CD4-positive, alpha-beta T cell (primary cell): ENCODE measurements at regions not wholly inside any gene's neighbourhood (a gene's known extent, or its start where the extent isn't known, plus 50 kb on each side); places are given as distances from the start of the nearest gene placed in this dataset.

Source experiments
- ATAC-seq: fragments of 200-7000 bp; cut with Tn5 transposase; one replicate; pipeline ENCODE4 v1.10.0; 2022; ENCODE audit warnings: mild to moderate bottlenecking; ENCODE audit not compliant: poor library complexity
- CTCF ChIA-PET: fragments of 350-600 bp; sonication (Branson Sonifier 250); formaldehyde crosslinking; loops from one replicate; lab custom pipeline; 2021; ENCODE audit warnings: antibody characterized with exemption, inconsistent platforms; lab: Charles Lee
- POLR2A ChIA-PET: fragments of 350-600 bp; sonication (Branson Sonifier 250); formaldehyde crosslinking; loops from one replicate; lab custom pipeline; 2021; ENCODE audit warnings: antibody characterized with exemption, inconsistent platforms; lab: Charles Lee
- DNase-seq, 14 experiments: peaks; one replicate each; pipeline ENCODE4 v3.0.0-alpha.2; 2013 to 2020; ENCODE audit warnings: mixed read lengths in 2 of 14
- H3K27ac ChIP-seq, 2 donors: one replicate each; pipeline versions ENCODE4 v1.5.1 to v1.7.0; 2013; ENCODE audit warnings: low read length in 2 of 2, low read depth in 1 of 2, mild to moderate bottlenecking in 1 of 2
- H3K27me3 ChIP-seq, 2 experiments: 1 replicate in 1 of 2; 2 replicates in 1 of 2; pipeline versions ENCODE4 v1.6.1 to v1.7.0; 2013; ENCODE audit warnings: low read length in 2 of 2, control low read depth in 1 of 2, mild to moderate bottlenecking in 1 of 2, moderate library complexity in 1 of 2; ENCODE audit not compliant: insufficient read depth in 2 of 2, control insufficient read depth in 1 of 2
- H3K36me3 ChIP-seq: one replicate; pipeline ENCODE4 v1.6.1; 2013; ENCODE audit warnings: low read length, control low read depth; ENCODE audit not compliant: insufficient read depth
- H3K4me1 ChIP-seq: one replicate; pipeline ENCODE4 v1.6.1; 2013; ENCODE audit warnings: low read length, control low read depth; ENCODE audit not compliant: insufficient read depth
- H3K4me3 ChIP-seq: one replicate; pipeline ENCODE4 v1.5.1; 2013; ENCODE audit warnings: mild to moderate bottlenecking, low read length, moderate library complexity
- H3K9me3 ChIP-seq, 2 experiments: 1 replicate in 1 of 2; 2 replicates in 1 of 2; pipeline versions ENCODE4 v1.6.1 to v1.7.0; 2013; ENCODE audit warnings: low read length in 2 of 2, mild to moderate bottlenecking in 2 of 2, control low read depth in 1 of 2, moderate library complexity in 1 of 2; ENCODE audit not compliant: control insufficient read depth in 1 of 2, insufficient read depth in 1 of 2
- H3K27ac Mint-ChIP-seq: one replicate; pipeline ENCODE4 v1.8.0; 2020; ENCODE audit warnings: mixed read lengths
- H3K27me3 Mint-ChIP-seq: one replicate; pipeline ENCODE4 v1.8.0; 2021; ENCODE audit warnings: mixed read lengths
- H3K36me3 Mint-ChIP-seq: one replicate; pipeline ENCODE4 v1.8.0; 2021; ENCODE audit warnings: low read depth, mixed read lengths
- H3K4me1 Mint-ChIP-seq: one replicate; pipeline ENCODE4 v1.8.0; 2021; ENCODE audit warnings: low read depth, mixed read lengths
- H3K4me3 Mint-ChIP-seq: one replicate; pipeline ENCODE4 v1.8.0; 2020; ENCODE audit warnings: mild to moderate bottlenecking, mixed read lengths
- H3K9me3 Mint-ChIP-seq: one replicate; pipeline ENCODE4 v1.8.0; 2020; ENCODE audit warnings: mixed read lengths
- intact Hi-C, 2 experiments: fragments of 100-400 bp; cut with DNase I in 1 of 2; cut with micrococcal nuclease in 1 of 2; formaldehyde crosslinking; loops; one replicate each; pipeline versions ENCODE4 v1.15.1 to v1.9.0; 2023 to 2025; cut with DNase I, micrococcal nuclease
- TF ChIP-seq, protein P1 (sequence below): fragments of 200-600 bp; IDR thresholded peaks from one replicate; pipeline ENCODE4 v1.8.0; 2022; ENCODE audit warnings: antibody characterized with exemption, mild to moderate bottlenecking

DNA sequence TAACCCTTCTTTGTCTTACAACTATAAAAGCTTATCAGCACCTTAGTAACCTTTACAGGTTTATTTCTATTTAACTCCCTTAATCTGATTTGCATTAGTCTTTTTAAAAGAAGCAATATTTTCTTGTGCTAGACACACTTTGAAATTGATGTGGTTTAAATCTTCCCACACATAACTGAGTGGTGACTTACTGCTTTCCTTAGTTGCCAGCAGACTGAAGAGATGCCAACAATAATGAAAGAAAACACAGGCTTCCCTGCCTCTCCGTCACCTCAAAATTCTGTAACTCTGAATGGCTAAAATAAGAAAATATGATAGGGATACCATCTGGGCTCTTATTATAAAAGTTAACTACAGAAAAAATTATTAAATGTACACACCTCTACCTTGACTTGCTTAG, 196.8 kb downstream of the PTBP2 start:
- H3K27ac Mint-ChIP-seq: no peak overlapping the region
- POLR2A ChIA-PET: no interaction called here

DNA sequence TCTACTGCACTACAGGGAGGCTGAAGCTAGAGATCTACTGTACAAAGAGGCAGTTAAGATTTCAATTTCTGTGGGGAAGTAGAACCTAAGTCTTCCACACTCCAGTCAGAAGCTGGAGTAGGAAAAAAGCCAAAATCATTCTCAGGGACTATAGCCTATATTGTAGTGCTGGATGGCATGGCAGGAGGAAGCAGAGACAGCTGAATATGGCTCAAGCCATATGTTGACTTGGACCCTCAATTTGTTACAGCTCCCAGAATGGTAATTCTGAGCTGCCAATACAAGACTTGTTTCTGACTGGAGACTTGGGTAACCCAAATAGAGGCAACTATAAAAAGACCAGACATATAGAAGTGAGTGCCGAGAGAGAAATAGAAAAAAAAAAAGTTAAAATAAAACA, 200.6 kb downstream of the PTBP2 start:
- no peaks in the 10 kb centered on the region for H3K36me3 ChIP-seq
- H3K27ac ChIP-seq: no peak overlapping the region
- no peaks in the 10 kb centered on the region for H3K4me1 ChIP-seq
- H3K27ac Mint-ChIP-seq: no peak overlapping the region
- POLR2A ChIA-PET: no interaction called here
- H3K4me1 Mint-ChIP-seq: no peaks in the 10 kb centered on the region
- ATAC-seq (no peak), DNase-seq (no peak)
- H3K27me3 ChIP-seq: no peaks in the 10 kb centered on the region
- intact Hi-C loops: no loop called here
- CTCF ChIA-PET: no interaction called here
- H3K9me3 ChIP-seq: no peaks in the 10 kb centered on the region
- peaks cover 13% of the 10 kb centered on the region for H3K9me3 Mint-ChIP-seq
- H3K4me3 Mint-ChIP-seq: no peak overlapping the region
- no peaks in the 10 kb centered on the region for H3K36me3 Mint-ChIP-seq
- H3K4me3 ChIP-seq: no peak overlapping the region
- H3K27me3 Mint-ChIP-seq: no peaks in the 10 kb centered on the region
- TF ChIP-seq, protein P1, sequence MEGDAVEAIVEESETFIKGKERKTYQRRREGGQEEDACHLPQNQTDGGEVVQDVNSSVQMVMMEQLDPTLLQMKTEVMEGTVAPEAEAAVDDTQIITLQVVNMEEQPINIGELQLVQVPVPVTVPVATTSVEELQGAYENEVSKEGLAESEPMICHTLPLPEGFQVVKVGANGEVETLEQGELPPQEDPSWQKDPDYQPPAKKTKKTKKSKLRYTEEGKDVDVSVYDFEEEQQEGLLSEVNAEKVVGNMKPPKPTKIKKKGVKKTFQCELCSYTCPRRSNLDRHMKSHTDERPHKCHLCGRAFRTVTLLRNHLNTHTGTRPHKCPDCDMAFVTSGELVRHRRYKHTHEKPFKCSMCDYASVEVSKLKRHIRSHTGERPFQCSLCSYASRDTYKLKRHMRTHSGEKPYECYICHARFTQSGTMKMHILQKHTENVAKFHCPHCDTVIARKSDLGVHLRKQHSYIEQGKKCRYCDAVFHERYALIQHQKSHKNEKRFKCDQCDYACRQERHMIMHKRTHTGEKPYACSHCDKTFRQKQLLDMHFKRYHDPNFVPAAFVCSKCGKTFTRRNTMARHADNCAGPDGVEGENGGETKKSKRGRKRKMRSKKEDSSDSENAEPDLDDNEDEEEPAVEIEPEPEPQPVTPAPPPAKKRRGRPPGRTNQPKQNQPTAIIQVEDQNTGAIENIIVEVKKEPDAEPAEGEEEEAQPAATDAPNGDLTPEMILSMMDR: no peak

More for the DNA sequence above, 196.8 kb downstream of the PTBP2 start:
- H3K9me3 ChIP-seq: no peaks in the 10 kb centered on the region
- no peaks in the 10 kb centered on the region for H3K27me3 ChIP-seq
- ATAC-seq (no peak), DNase-seq (no peak)
- no peak overlapping the region for H3K4me3 ChIP-seq
- CTCF ChIA-PET: no interaction called here
- no peak overlapping the region for H3K4me3 Mint-ChIP-seq
- no peak overlapping the region for H3K27ac ChIP-seq
- TF ChIP-seq, protein P1: no peak
- no peaks in the 10 kb centered on the region for H3K4me1 Mint-ChIP-seq
- H3K36me3 ChIP-seq: no peaks in the 10 kb centered on the region
- H3K27me3 Mint-ChIP-seq: no peaks in the 10 kb centered on the region
- intact Hi-C loops: no loop called here
- H3K36me3 Mint-ChIP-seq: no peaks in the 10 kb centered on the region
- peaks cover 1% of the 10 kb centered on the region for H3K9me3 Mint-ChIP-seq
- no peaks in the 10 kb centered on the region for H3K4me1 ChIP-seq

DNA sequence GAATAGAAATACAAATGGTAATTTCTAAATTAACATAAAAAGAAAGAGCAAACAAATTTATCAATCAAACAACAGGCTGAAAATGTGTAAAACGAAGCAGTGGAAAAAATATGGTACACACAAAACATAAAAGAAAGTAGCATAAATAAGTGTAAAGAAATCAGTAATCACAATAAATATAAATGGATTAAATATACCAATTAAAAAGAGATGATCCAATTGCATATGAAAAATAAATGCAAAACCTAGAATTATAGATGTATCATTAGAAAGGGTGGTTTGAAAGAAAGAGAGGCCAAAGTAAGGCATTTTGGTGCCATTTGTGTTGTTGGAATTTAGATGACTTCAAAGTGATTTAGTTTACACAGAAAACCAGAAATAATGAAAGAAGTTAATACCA, 202.2 kb downstream of the PTBP2 start:
- TF ChIP-seq, protein P1: no peak
- H3K36me3 Mint-ChIP-seq: no peaks in the 10 kb centered on the region
- Histone ChIP-seq H3K4me3 (no peak overlapping the region), H3K36me3 (no peaks in the 10 kb centered on the region), H3K4me1 (no peaks in the 10 kb centered on the region), H3K9me3 (no peaks in the 10 kb centered on the region), H3K27ac (no peak overlapping the region), H3K27me3 (no peaks in the 10 kb centered on the region)
- CTCF ChIA-PET: no interaction called here
- no peaks in the 10 kb centered on the region for H3K27me3 Mint-ChIP-seq
- no peak for ATAC-seq
- POLR2A ChIA-PET: no interaction called here
- H3K4me1 Mint-ChIP-seq: no peaks in the 10 kb centered on the region
- no peak overlapping the region for H3K4me3 Mint-ChIP-seq
- H3K27ac Mint-ChIP-seq: no peak overlapping the region
- intact Hi-C loops: no loop called here
- DNase-seq: no peak
- peaks cover 13% of the 10 kb centered on the region for H3K9me3 Mint-ChIP-seq
